ENCODE measurements at regions not wholly inside any gene's neighbourhood (a gene's known extent, or its start where the extent isn't known, plus 50 kb on each side); places are given as distances from the start of the nearest gene placed in this dataset.

DNA sequence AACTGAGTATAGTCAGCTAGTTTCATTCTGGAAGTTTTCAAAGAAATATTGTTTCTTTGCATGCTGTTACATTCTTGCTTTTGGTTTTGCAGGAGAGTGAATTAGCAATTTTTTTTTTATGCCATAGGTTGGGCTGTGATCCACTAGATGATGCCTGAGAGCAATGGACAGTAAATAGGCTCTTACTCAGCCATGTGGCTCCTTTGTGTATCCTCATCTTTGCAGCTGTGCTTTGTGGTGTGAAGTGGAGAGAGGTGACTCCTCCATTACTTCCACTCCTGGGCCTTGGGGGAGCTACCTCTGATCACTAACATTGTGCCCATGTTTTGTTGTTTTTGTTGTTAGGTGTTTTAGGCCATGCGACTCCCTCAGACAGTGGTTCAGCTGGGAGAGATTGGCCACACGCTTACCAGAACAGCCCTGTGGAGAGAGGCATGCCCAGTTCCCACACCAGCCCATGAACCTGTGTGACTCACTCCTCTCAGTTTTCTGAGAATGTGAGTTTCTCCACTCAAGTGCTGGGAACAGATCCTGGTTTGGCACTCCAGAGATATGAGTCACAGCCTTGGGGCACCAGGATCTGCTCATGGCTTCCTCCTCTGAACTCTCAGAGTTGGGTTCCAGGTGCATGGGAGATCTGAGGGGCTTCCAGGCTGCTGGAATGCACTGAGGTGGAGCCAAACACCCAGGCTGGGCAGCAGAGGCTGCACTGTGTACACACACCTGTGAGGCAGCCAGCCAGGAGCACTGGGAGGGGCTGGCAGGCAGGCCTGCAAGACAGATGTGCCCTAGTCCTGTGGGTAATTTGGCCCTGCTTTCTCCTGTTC is 785.3 kb downstream of the ROBO2 start:
- Histone ChIP-seq H2AFZ (ENCODE audit: low read depth, low read length) (no peak overlapping the region), H3K36me3 (ENCODE audit: control insufficient read depth in 2 of 2, extremely low read depth in 1 of 2, insufficient read depth in 2 of 2, low read length in 2 of 2) (no peaks in the 10 kb centered on the region), H3K27me3 (ENCODE audit: control insufficient read depth in 2 of 2, insufficient read depth in 2 of 2, low read length in 2 of 2) (no peaks in the 10 kb centered on the region), H3K4me2 (ENCODE audit: insufficient read depth, low read length) (no peak overlapping the region), H3K27ac (ENCODE audit: insufficient read depth, low read depth, low read length) (no peak overlapping the region), H3K79me2 (ENCODE audit: control insufficient read depth, insufficient read depth, low read length) (no peaks in the 10 kb centered on the region), H3K4me3 (replicated peaks in 1 of 3; ENCODE audit: insufficient read depth in 1 of 3, low read depth in 1 of 3, low read length in 3 of 3) (no peak overlapping the region), H3K4me1 (ENCODE audit: control insufficient read depth, extremely low read depth, insufficient read depth, low read length) (no peaks in the 10 kb centered on the region), H3K9me3 (replicated peaks; ENCODE audit: control insufficient read depth, insufficient read depth, low read length) (no peaks in the 10 kb centered on the region), H4K20me1 (replicated peaks; ENCODE audit: control insufficient read depth, extremely low read depth, insufficient read depth, low read length) (no peaks in the 10 kb centered on the region), H3K9ac (replicated peaks; ENCODE audit: extremely low read depth, insufficient read depth, low read length) (no peak overlapping the region), H3K9me1 (replicated peaks; ENCODE audit: control insufficient read depth, extremely low read depth, insufficient read depth, low read length) (no peaks in the 10 kb centered on the region)
- peak; percentile 54 for DNase-seq (ENCODE audit: low read depth, low spot score)
- dilution Hi-C loops (cut with MboI; ENCODE audit: extremely low pct_ligation_motif_present, low sequenced_read_pairs) = no loop called here
- intact Hi-C loops (cut with micrococcal nuclease) = loop anchor here (2.0 to 5.0 kb wide), 2 partner anchors 82 to 156 kb away; no protein-coding TSS in a partner anchor
- peak; percentile 91 for TF ChIP-seq FOS (IDR thresholded peaks at IDR 0.05; ENCODE audit: borderline replicate concordance, insufficient read depth, low read length)
- no peak for TF ChIP-seq POLR2A (IDR thresholded peaks at IDR 0.05; ENCODE audit: low read depth, low read length)
- FAIRE-seq = peak; percentile 77
- BruUV-seq (replicated peaks) = no TSS peak
- CTCF ChIA-PET = no interaction called here
- POLR2A ChIA-PET = no interaction called here

DNA sequence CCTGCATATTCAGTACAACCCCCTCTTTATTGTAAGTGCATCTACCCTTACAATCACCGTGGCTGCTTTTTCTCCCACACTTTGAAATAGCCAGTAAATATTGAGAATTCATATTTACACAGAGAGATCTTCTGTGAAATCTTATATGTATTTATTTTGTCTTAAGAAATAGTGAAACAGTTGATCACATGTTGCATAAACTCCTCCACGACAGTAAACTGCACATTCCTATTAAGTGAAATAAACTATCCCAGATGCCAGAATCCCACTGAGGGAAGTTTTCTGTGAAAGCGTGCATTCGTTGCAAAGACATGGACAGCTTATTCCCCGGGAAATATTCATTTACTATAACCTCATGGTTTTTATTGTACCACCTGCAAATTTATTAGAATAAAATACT is 796.0 kb downstream of the ROBO2 start:
- ChIA-PET POLR2A (no interaction called here), CTCF (no interaction called here)
- no TSS peak for BruUV-seq (replicated peaks)
- Histone ChIP-seq H3K4me1 (ENCODE audit: control insufficient read depth, extremely low read depth, insufficient read depth, low read length) (no peaks in the 10 kb centered on the region), H3K36me3 (ENCODE audit: control insufficient read depth in 2 of 2, extremely low read depth in 1 of 2, insufficient read depth in 2 of 2, low read length in 2 of 2) (no peaks in the 10 kb centered on the region), H3K4me2 (ENCODE audit: insufficient read depth, low read length) (no peak overlapping the region), H3K9me3 (replicated peaks; ENCODE audit: control insufficient read depth, insufficient read depth, low read length) (no peaks in the 10 kb centered on the region), H3K79me2 (ENCODE audit: control insufficient read depth, insufficient read depth, low read length) (no peaks in the 10 kb centered on the region), H3K27me3 (ENCODE audit: control insufficient read depth in 2 of 2, insufficient read depth in 2 of 2, low read length in 2 of 2) (no peaks in the 10 kb centered on the region), H3K9me1 (replicated peaks; ENCODE audit: control insufficient read depth, extremely low read depth, insufficient read depth, low read length) (no peaks in the 10 kb centered on the region), H3K27ac (ENCODE audit: insufficient read depth, low read depth, low read length) (no peak overlapping the region), H4K20me1 (replicated peaks; ENCODE audit: control insufficient read depth, extremely low read depth, insufficient read depth, low read length) (no peaks in the 10 kb centered on the region), H3K9ac (replicated peaks; ENCODE audit: extremely low read depth, insufficient read depth, low read length) (no peak overlapping the region), H2AFZ (ENCODE audit: low read depth, low read length) (no peak overlapping the region), H3K4me3 (replicated peaks in 1 of 3; ENCODE audit: insufficient read depth in 1 of 3, low read depth in 1 of 3, low read length in 3 of 3) (no peak overlapping the region)
- FAIRE-seq (no peak), DNase-seq (ENCODE audit: low read depth, low spot score) (no peak)
- no peak for TF ChIP-seq EZH2 (IDR thresholded peaks at IDR 0.05; ENCODE audit: borderline replicate concordance, low read depth, low read length, severe bottlenecking)
- no peak for TF ChIP-seq MYC (IDR thresholded peaks at IDR 0.05; ENCODE audit: low read depth, low read length)
- TF ChIP-seq GATA2 (IDR thresholded peaks at IDR 0.05; ENCODE audit: insufficient read depth, insufficient read length, low read depth, low read length) = no peak
- TF ChIP-seq JUN (IDR thresholded peaks at IDR 0.05; ENCODE audit: borderline replicate concordance, insufficient read depth, insufficient read length, low read depth) = no peak
- no peak for TF ChIP-seq FOS (IDR thresholded peaks at IDR 0.05; ENCODE audit: borderline replicate concordance, insufficient read depth, low read length)
- TF ChIP-seq, protein P1, sequence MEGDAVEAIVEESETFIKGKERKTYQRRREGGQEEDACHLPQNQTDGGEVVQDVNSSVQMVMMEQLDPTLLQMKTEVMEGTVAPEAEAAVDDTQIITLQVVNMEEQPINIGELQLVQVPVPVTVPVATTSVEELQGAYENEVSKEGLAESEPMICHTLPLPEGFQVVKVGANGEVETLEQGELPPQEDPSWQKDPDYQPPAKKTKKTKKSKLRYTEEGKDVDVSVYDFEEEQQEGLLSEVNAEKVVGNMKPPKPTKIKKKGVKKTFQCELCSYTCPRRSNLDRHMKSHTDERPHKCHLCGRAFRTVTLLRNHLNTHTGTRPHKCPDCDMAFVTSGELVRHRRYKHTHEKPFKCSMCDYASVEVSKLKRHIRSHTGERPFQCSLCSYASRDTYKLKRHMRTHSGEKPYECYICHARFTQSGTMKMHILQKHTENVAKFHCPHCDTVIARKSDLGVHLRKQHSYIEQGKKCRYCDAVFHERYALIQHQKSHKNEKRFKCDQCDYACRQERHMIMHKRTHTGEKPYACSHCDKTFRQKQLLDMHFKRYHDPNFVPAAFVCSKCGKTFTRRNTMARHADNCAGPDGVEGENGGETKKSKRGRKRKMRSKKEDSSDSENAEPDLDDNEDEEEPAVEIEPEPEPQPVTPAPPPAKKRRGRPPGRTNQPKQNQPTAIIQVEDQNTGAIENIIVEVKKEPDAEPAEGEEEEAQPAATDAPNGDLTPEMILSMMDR (IDR thresholded peaks at IDR 0.05; ENCODE audit: extremely low read depth in 1 of 2, insufficient read depth in 1 of 2, low read depth in 1 of 2, low read length in 2 of 2) = no peak
- TF ChIP-seq, protein P2, sequence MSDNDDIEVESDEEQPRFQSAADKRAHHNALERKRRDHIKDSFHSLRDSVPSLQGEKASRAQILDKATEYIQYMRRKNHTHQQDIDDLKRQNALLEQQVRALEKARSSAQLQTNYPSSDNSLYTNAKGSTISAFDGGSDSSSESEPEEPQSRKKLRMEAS (IDR thresholded peaks at IDR 0.05; ENCODE audit: insufficient read depth, insufficient read length) = no peak
- TF ChIP-seq POLR2AphosphoS5 (IDR thresholded peaks at IDR 0.05; ENCODE audit: insufficient read depth, low read depth, low read length) = no peak
- TF ChIP-seq POLR2A (IDR thresholded peaks at IDR 0.05; ENCODE audit: low read depth, low read length) = no peak
- intact Hi-C loops (cut with micrococcal nuclease) = no loop called here
- dilution Hi-C loops (cut with MboI; ENCODE audit: extremely low pct_ligation_motif_present, low sequenced_read_pairs) = no loop called here

Data from endothelial cell of umbilical vein (primary cell).